PC-9 (cell line): ENCODE measurements at regions not wholly inside any gene's neighbourhood (a gene's known extent, or its start where the extent isn't known, plus 50 kb on each side); places are given as distances from the start of the nearest gene placed in this dataset.

Experiments
- EZH2 ChIP-seq: fragments of 200-600 bp; sonication (generic); IDR thresholded peaks from 2 replicates; pipeline ENCODE4 v1.8.0; 2017; ENCODE audit warnings: antibody characterized with exemption, low read depth
- TF ChIP-seq, protein P1 (sequence below): fragments of 200-600 bp; sonication (generic); conservative IDR thresholded peaks from 2 replicates; pipeline ENCODE4 v1.6.1; 2017; ENCODE audit warnings: mixed run types, antibody characterized with exemption, mild to moderate bottlenecking, moderate library complexity

GRCh38 chr10:28242555-28243204 lies 60.2 kb downstream of the MPP7 start:
- TF ChIP-seq, protein P1, sequence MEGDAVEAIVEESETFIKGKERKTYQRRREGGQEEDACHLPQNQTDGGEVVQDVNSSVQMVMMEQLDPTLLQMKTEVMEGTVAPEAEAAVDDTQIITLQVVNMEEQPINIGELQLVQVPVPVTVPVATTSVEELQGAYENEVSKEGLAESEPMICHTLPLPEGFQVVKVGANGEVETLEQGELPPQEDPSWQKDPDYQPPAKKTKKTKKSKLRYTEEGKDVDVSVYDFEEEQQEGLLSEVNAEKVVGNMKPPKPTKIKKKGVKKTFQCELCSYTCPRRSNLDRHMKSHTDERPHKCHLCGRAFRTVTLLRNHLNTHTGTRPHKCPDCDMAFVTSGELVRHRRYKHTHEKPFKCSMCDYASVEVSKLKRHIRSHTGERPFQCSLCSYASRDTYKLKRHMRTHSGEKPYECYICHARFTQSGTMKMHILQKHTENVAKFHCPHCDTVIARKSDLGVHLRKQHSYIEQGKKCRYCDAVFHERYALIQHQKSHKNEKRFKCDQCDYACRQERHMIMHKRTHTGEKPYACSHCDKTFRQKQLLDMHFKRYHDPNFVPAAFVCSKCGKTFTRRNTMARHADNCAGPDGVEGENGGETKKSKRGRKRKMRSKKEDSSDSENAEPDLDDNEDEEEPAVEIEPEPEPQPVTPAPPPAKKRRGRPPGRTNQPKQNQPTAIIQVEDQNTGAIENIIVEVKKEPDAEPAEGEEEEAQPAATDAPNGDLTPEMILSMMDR = no peak
- no peak for TF ChIP-seq EZH2
